MCF 10A (cell line): ENCODE measurements at regions not wholly inside any gene's neighbourhood (a gene's known extent, or its start where the extent isn't known, plus 50 kb on each side); places are given as distances from the start of the nearest gene placed in this dataset.

Experiments
- BruUV-seq: library from RNA; stranded (reverse); fragments of 400-500 nt; replicated peaks from 2 replicates; lab custom pipeline; 2021; lab: Mats Ljungman, UMichigan
- CTCF ChIA-PET: fragments of 300-600 bp; sonication (Branson Sonifier 250); formaldehyde crosslinking; extraction: SDS; loops from one replicate; lab custom pipeline; 2021; ENCODE audit warnings: antibody characterized with exemption, inconsistent platforms; lab: Yijun Ruan, JAX
- POLR2A ChIA-PET: fragments of 300-600, 350-650 bp; sonication (Branson Sonifier 250); formaldehyde crosslinking; extraction: SDS; loops from one replicate; lab custom pipeline; 2020; ENCODE audit warnings: antibody characterized with exemption, inconsistent platforms; lab: Yijun Ruan, JAX
- DNase-seq: peaks from one replicate; pipeline ENCODE4 v3.0.0-alpha.2; 2018; ENCODE audit not compliant: unreplicated experiment
- H3K27ac Mint-ChIP-seq: one replicate; pipeline ENCODE4 v1.8.0; 2022; ENCODE audit warnings: mild to moderate bottlenecking, low read depth, mixed read lengths; ENCODE audit not compliant: unreplicated experiment
- H3K27me3 Mint-ChIP-seq: one replicate; pipeline ENCODE4 v1.8.0; 2022; ENCODE audit warnings: mixed read lengths; ENCODE audit not compliant: insufficient read depth, unreplicated experiment
- H3K36me3 Mint-ChIP-seq: one replicate; pipeline ENCODE4 v1.8.0; 2022; ENCODE audit warnings: mild to moderate bottlenecking, moderate library complexity, mixed read lengths; ENCODE audit not compliant: insufficient read depth, unreplicated experiment
- H3K4me1 Mint-ChIP-seq: one replicate; pipeline ENCODE4 v1.8.0; 2022; ENCODE audit warnings: mixed read lengths; ENCODE audit not compliant: insufficient read depth, unreplicated experiment
- H3K4me3 Mint-ChIP-seq: one replicate; pipeline ENCODE4 v1.8.0; 2022; ENCODE audit warnings: mild to moderate bottlenecking, moderate library complexity, mixed read lengths; ENCODE audit not compliant: unreplicated experiment
- H3K9me3 Mint-ChIP-seq: one replicate; pipeline ENCODE4 v1.8.0; 2022; ENCODE audit warnings: mixed read lengths; ENCODE audit not compliant: unreplicated experiment
- intact Hi-C: fragments of 100-400 bp; cut with micrococcal nuclease; formaldehyde crosslinking; loops from 2 replicates; pipeline ENCODE4 v1.14.1; 2022
- TF ChIP-seq, protein P1 (sequence below): fragments of 200-600 bp; IDR thresholded peaks from one replicate; pipeline ENCODE4 v1.8.0; 2022; ENCODE audit warnings: antibody characterized with exemption, mild to moderate bottlenecking; ENCODE audit not compliant: unreplicated experiment

DNA sequence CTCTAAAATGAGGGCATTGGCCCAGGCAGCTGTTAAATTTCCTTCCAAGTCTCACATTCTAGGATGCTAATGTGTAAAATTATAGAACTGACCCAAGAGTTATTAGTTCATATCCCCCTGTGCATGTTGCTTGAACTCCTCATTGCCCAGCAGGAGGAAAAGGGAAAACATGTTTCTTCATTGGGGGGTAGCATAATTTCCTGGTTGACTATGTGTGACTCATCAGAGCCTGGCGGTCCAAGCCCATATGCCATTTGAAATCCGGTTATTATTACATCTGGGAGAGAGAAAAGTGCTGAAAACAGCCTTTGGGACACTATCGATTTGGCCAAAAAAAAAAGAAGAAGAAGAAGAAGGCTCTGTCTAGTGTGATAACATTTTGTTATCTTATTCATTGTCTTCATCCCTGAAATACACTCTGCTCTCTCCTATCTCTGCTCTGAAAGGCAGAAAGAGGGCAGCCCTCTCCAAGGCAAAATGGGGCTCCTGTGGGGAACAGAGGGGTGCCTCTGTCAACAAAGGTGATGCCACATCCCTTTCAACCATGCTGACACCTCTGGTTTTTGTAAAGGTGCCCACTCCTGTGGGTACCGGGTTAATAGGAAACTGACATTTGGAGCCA lies 114.2 kb downstream of the DAD1 start:
- TF ChIP-seq, protein P1, sequence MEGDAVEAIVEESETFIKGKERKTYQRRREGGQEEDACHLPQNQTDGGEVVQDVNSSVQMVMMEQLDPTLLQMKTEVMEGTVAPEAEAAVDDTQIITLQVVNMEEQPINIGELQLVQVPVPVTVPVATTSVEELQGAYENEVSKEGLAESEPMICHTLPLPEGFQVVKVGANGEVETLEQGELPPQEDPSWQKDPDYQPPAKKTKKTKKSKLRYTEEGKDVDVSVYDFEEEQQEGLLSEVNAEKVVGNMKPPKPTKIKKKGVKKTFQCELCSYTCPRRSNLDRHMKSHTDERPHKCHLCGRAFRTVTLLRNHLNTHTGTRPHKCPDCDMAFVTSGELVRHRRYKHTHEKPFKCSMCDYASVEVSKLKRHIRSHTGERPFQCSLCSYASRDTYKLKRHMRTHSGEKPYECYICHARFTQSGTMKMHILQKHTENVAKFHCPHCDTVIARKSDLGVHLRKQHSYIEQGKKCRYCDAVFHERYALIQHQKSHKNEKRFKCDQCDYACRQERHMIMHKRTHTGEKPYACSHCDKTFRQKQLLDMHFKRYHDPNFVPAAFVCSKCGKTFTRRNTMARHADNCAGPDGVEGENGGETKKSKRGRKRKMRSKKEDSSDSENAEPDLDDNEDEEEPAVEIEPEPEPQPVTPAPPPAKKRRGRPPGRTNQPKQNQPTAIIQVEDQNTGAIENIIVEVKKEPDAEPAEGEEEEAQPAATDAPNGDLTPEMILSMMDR = no peak
- Mint-ChIP-seq H3K9me3 (no peaks in the 10 kb centered on the region), H3K4me3 (no peak overlapping the region), H3K4me1 (peaks cover 12% of the 10 kb centered on the region), H3K27ac (no peak overlapping the region), H3K27me3 (peaks cover 12% of the 10 kb centered on the region), H3K36me3 (no peaks in the 10 kb centered on the region)
- DNase-seq = no peak
- ChIA-PET CTCF (interaction anchor here (1.1 to 16.0 kb wide), 5 partner anchors 10 to 90 kb away, joined by 4 to 233 read pairs (median 5); no protein-coding TSS in a partner anchor), POLR2A (no interaction called here)
- intact Hi-C loops = loop anchor here (5.0 kb wide), 1 partner anchor 43 kb away; no protein-coding TSS in a partner anchor
- no TSS peak for BruUV-seq

DNA sequence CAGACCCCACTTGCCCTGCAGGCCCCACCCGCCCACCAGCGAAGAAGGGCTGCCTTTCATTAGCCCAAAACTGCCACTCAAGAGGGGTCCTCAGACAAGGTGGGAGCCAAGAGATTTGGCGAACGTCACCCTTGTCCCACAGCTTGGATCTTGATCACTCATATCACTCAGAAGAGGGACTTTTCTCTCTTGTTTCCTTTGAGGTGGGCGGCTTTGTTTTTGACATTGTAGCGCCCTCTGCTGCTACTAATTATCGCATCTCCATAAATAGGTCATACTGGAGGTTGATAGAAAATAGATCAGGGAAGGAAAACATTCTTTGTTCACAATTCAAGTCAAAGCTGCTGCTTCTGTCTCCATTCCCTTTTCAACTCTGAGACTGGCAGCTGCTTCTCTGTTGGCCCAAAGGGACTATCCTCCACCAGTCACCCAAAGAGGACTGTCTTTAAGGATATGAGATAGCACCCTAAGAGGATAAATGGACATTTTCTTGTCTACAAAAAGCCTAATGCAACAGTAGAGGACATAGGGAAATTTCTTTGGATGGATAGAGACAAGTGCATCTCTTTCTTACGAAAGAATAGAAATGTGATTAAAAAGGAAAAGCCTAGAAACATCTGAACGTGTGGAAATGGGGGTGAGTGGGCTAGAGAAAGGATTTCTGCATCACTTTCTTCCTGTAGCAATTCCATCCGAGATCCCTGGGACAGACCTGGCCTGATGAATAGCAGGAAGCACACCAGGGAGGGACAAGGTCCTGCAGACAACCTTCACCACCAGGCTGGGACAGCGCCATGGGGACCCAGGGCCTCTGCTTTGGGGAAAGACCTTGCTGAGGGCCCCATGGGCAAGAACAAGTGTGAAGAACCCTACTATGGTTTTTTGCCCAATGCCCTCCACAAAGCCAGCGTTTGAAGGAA lies 115.8 kb downstream of the DAD1 start:
- TF ChIP-seq, protein P1 = peak; percentile 60
- Mint-ChIP-seq H3K36me3 (no peaks in the 10 kb centered on the region), H3K4me1 (peaks cover 17% of the 10 kb centered on the region), H3K27ac (no peak overlapping the region), H3K4me3 (no peak overlapping the region), H3K27me3 (no peaks in the 10 kb centered on the region), H3K9me3 (no peaks in the 10 kb centered on the region)
- CTCF ChIA-PET = interaction anchor here (0.5 to 16.0 kb wide), 30 partner anchors 9 to 249 kb away, joined by 3 to 233 read pairs (median 4); no protein-coding TSS in a partner anchor
- no TSS peak for BruUV-seq
- peak; percentile 56 for DNase-seq
- intact Hi-C loops = loop anchor here (1.0 to 5.0 kb wide), 4 partner anchors 41 to 158 kb away; no protein-coding TSS in a partner anchor
- POLR2A ChIA-PET = no interaction called here

DNA sequence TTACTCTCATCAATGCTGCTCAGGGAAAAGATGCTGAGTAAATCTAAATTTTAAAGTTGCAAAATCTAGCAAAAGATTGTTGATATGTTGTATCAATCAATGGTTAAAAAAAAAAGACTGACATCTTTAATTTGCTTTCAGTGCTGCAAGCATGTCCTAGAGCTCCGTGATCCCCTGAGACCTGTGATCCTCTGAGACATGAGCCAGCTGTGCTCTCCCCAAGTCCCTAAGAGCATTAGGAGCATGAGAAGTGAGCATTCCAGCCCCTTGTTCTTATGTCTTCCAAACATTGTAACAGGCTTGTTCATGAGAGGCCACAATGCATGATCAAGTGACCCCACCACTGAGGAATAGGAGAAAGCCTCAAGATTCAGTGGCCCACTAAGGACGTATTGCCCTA lies 116.6 kb downstream of the DAD1 start:
- POLR2A ChIA-PET = no interaction called here
- H3K4me1 Mint-ChIP-seq = peaks cover 17% of the 10 kb centered on the region
- DNase-seq = no peak
- H3K27me3 Mint-ChIP-seq = no peaks in the 10 kb centered on the region
- CTCF ChIA-PET = interaction anchor here (0.5 to 16.0 kb wide), 28 partner anchors 10 to 993 kb away, joined by 3 to 233 read pairs (median 5); no protein-coding TSS in a partner anchor
- no TSS peak for BruUV-seq
- TF ChIP-seq, protein P1 = no peak
- no peaks in the 10 kb centered on the region for H3K36me3 Mint-ChIP-seq
- no peak overlapping the region for H3K27ac Mint-ChIP-seq
- intact Hi-C loops = loop anchor here (2.0 to 5.0 kb wide), 2 partner anchors 40 to 158 kb away; no protein-coding TSS in a partner anchor
- no peak overlapping the region for H3K4me3 Mint-ChIP-seq
- H3K9me3 Mint-ChIP-seq = no peaks in the 10 kb centered on the region
